COLO668 (cell line): ENCODE measurements at regions not wholly inside any gene's neighbourhood (a gene's known extent, or its start where the extent isn't known, plus 50 kb on each side); places are given as distances from the start of the nearest gene placed in this dataset.

Experiments used
- DNase-seq: peaks from one replicate; lab custom pipeline; 2025; ENCODE audit not compliant: unreplicated experiment; lab: John Stamatoyannopoulos, UW

DNA sequence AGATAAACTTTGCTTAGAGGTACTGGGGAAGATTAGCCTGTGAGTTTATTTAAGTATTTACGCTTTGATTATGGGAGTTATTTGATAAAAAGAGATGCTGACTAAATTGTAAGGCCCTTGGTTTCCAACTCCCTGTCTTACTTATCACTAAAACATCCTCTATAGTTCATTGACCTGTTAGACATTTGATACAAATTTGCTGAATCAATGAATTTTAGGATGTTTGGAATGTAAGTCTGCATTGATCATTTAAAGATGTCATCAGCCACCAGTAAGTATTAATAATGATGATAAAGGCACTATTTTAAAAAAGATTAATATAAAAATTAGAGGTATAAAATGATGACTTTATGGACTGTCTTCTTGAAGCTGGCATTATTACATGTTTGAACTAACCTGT, 340.6 kb downstream of the SPRY1 start:
- no peak for DNase-seq

GRCh38 chr4:123739806-123740205, 343.2 kb downstream of the SPRY1 start:
- no peak for DNase-seq

DNA sequence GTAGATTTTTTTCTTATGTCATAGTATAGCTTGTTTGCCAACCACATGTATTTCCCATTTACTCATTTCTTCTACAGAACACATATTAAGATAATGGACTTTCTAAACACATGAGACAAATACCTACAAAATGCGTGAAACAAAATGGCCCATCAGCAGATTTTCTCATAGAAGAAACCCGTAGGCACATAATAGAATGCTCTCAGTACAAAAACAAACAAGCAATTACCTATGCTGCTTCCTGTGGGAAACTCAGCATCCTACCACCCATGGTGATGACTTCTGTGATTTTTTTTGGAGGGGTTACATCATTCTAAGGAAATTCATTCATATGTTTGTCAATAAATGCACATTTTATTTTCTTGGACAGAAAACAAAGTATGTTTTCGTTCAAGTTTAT, 343.6 kb downstream of the SPRY1 start:
- DNase-seq: no peak

DNA sequence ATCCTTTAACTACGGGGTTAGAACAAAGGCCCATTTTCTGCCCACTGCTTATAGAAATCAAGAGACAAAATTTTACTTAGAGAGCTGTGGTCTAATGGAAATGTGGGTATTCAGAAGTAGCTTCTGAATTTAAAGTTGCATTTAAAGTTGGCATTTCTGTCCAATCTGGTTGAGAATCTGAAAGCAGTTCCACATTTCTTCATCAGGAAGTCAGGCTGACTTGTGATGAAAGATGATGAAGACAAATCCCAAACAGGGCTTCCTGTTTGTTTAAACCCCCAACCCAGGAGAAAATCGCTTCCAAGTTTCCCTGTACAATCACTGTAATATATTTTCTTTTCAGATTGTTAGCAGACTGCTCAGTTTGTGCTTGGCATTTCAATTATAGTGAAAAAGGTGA, 345.3 kb downstream of the SPRY1 start:
- DNase-seq: no peak

DNA sequence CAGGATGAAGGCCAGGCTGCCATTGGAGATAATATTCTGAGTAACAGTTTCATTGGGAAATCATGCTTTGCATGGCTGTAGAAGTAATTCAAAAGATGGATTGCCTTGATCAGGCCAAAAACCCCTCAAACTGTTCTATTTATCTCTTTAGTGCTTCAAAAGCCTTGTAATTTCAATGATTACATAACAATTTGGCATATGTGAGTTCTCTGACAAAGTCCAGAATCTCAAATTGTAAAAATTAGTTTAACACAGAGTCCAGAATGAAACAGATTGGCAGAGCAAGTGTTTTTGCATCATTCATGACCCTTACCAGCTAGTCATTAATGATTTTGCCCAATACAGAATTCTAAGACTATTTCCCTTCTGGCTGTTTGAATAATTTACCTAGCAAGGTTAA, 347.3 kb downstream of the SPRY1 start:
- DNase-seq: no peak

DNA sequence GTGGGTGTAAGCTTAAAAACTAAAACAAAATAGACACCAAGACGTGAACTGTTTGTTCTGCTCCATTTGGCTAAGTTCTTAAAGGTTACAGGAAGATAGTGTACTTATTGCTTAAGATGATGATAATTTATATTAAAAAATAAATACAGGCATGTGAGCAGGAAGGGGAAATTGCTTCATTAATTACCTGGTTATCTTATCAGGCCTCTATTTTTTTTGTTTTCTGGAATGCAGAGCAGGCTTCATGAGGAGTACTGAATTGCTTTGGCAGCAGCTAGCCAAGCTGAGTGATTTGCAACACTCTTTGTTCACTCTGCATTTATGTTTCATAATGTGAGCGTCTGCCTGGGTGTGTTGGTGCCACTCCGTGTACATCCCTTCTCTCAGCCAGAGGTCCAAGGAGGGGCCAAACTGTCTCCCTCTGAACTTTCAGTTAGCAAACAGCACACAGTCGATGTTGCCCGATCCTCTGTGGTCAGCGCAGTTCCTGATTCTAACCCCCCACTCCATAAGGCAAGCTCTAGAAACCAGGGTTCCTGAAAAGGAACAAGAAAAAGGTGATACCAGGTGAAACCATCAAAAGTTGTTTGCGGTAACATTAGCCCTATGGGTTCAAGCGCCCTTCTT, 348.2 kb downstream of the SPRY1 start:
- no peak for DNase-seq

DNA sequence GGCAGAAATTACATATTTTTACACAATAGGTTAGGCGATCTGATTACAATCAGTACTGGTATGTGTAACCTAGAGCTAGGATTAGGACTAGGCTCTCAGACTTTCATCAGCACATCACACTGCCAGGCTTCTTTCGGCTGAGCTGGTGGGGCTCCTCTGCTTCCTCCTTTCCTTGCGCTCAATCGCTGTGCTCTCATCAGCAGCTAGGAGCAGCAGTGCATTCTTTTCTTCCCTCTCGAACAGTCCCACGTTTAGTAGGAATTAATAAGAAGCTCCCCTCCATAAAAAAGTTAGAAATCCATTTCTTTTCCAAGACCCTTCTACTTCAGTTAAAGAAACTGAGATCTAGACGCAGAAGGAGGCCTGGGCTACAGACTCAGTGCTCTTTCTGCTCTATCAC, 350.4 kb downstream of the SPRY1 start:
- no peak for DNase-seq

- DNase-seq: no peak
These were observed 352.2 kb downstream of the SPRY1 start for GRCh38 chr4:123748806-123749205.

GRCh38 chr4:123749383-123749782, 352.8 kb downstream of the SPRY1 start:
- no peak for DNase-seq

DNA sequence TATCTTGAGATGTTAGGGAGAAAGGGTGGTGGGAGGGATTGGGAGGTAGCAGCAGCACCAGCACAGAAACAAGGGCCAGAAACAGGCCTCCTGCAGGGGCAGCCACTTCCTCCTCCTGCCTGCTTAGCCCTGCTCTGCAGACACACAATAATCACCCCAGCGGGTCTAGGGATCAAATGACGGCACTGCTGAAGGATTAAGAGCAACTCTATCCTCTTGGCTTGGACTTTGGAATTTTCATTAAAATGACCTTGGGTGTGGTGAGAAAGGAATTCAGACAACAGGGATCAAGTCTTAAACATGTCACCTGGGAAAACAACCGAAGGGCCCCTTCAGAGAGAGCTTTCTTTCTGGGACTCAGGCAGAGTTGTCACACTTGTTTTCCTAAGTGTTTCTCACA, 353.4 kb downstream of the SPRY1 start:
- peak; percentile 15 for DNase-seq

- DNase-seq: no peak
These were observed 359.1 kb downstream of the SPRY1 start for GRCh38 chr4:123755655-123756054.

DNA sequence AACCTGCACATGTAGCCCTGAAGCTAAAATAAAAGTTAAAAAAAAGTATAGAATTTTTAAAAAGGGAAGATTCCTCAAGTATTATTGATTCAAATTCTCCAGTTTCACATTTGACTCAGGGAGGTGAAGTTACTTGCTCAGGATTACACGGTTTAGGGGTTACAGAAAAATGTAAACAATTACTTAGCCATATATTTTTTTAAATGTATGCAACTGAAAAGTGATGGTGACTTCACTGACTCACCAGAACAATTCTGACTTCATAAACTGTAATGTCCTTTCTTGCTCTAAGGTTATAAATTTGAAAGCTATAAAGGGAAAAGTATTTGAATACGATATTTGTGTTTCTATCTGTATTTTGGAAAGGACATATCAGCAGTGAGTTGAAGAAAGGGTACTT, 371.2 kb downstream of the SPRY1 start:
- no peak for DNase-seq

GRCh38 chr4:123770884-123771283, 374.3 kb downstream of the SPRY1 start:
- DNase-seq: no peak

GRCh38 chr4:123776267-123776666, 379.7 kb downstream of the SPRY1 start:
- no peak for DNase-seq

DNA sequence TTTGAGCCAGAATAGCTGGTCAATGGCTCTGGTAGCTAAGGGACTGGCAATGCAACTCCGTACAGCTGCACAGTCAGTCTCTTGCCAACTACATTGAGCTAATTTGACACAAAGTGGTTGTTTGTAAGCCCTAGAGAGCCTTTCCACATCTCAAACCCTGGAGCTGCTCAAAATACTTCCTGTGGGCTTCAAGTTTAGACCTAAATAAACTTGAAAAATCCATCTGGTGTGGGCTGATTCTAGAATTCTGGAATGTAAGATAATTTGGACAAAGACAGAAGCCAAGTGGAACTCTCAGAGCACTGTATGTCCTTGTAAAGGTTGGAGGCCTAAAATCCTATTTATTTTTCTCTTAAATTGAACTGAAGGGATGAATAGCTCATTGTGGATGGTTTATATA, 380.8 kb downstream of the SPRY1 start:
- DNase-seq: no peak

DNA sequence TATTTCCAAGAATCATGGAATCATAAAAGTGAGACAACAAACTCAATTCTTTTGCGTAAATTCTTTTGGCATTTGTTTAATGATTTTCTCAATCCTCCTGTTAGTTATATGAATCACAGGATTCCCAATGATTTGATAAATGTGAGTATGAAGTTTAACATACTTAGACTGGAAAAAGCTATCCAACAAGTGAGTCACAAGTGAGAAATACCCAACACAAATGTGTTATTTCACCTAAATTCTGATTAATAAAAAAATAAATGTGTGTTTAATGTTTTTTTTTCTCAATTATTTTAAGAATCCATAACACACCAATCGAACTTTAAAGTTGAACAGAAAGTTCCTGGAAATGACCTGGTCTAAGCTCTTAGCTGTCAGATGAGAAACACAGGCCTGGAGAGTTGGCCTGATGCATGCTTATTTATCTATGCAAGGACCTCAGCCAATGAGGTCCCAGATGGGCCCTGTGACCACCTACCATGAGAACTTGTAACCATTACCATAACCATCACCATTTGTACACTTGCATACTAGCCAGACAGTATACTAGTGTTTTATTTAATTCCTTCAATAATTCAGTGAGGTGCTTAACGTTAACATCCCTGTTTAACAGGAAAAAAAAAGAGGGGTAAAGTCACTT, 386.7 kb downstream of the SPRY1 start:
- DNase-seq: no peak

DNA sequence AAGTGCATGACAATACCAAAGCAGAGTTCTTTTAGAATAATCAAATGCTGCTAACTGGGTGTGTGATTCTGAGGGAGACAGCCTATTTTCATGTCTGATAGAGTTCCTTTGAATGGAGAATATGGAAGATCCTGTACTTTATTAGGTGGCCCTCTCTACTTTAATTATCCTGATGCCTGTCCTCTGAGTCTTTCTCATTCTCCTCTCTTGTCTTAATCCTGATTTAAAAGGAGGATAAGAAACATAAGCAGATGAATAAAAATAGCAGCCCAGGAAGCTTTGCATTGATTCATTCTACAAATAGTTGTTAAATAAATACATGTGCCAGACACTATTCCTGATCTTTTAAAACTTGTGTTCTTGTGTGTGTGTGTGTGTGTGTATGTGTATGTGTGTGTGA, 387.3 kb downstream of the SPRY1 start:
- DNase-seq: no peak

GRCh38 chr4:123784626-123785025, 388.0 kb downstream of the SPRY1 start:
- DNase-seq: no peak

GRCh38 chr4:123785538-123785937, 388.9 kb downstream of the SPRY1 start:
- DNase-seq: no peak

- no peak for DNase-seq
These were observed 389.7 kb downstream of the SPRY1 start for GRCh38 chr4:123786163-123786915.

DNA sequence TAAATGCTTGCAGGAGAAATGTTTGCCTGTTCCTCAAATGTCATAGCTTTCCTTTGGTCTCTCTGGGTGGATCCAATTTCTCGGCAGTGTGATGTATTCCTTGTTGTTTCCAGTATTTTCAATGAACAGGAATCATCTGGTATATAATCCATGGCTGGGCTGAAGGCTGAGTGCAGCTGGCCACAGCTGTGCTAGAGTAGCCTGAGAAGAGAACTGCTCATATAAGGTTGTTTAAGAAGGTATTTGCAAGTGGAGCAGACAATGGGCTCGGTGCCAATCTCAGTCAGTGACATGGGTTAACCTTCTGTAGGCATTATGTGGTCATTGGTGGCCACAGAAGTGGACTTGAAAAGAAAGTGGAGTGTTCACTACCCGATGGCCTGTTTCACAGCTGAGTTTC, 390.3 kb downstream of the SPRY1 start:
- no peak for DNase-seq

DNA sequence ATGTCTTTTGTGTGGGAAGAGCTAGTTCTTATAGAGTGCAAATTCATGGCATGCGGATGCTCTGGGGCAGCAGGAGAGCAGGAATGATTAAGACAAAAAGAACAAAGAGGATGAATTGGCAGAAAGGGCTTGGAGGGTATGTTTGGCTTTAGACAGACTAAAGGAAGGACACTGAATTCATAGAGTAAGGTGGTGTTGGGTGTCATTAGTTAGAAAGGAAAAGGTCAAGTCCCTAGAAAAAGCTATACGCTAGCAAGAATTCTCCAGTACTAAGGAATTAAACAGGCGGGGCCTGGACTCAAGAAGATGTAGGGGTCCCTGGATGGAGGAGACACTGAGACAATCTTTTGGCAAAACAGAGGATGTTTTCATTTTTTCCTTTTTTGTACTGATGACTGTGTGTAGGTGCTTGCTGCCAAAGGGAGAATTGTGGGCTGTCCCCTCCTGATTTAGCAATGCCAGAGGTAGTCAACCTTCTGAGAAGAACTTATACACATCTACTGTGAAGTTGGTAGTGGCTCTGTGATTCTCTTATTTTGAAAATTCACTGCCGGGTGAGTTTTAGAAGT, 391.0 kb downstream of the SPRY1 start:
- no peak for DNase-seq
